ENCODE measurements at regions not wholly inside any gene's neighbourhood (a gene's known extent, or its start where the extent isn't known, plus 50 kb on each side); places are given as distances from the start of the nearest gene placed in this dataset.
"Not testable (repeated sequence)": the region's sequence is repeated elsewhere in the genome, so short reads cannot be mapped to it uniquely, and the experiment has no call there.

GRCh38 chr12:59381106-59381505, 214.7 kb upstream of the SLC16A7 start:
- no peaks in the 10 kb centered on the region for H3K9me3 ChIP-seq (ENCODE audit: control insufficient read depth in 2 of 2, insufficient read depth in 1 of 2, low read depth in 1 of 2, low read length in 1 of 2)
- H3K4me1 ChIP-seq (ENCODE audit: control insufficient read depth in 2 of 2, insufficient read depth in 2 of 2, low read length in 1 of 2), result no peaks in the 10 kb centered on the region
- H3K27ac ChIP-seq (ENCODE audit: low read depth in 2 of 2, low read length in 1 of 2), result no peak overlapping the region
- H3K27me3 ChIP-seq (ENCODE audit: control insufficient read depth in 1 of 2, insufficient read depth in 2 of 2, low read length in 2 of 2), result no peaks in the 10 kb centered on the region
- no peak overlapping the region for H3K4me3 ChIP-seq (ENCODE audit: low read depth in 1 of 2, low read length in 2 of 2)
- H3K36me3 ChIP-seq (ENCODE audit: control insufficient read depth in 2 of 2, insufficient read depth in 2 of 2, low read length in 1 of 2), result no peaks in the 10 kb centered on the region

- H3K27me3 ChIP-seq (ENCODE audit: control insufficient read depth in 1 of 2, insufficient read depth in 2 of 2, low read length in 2 of 2), result no peaks in the 10 kb centered on the region
- WGBS, 2 donors, result 91 to 93% methylated on average over 4 of the region's 4 CpGs
- no peaks in the 10 kb centered on the region for H3K9me3 ChIP-seq (ENCODE audit: control insufficient read depth in 2 of 2, insufficient read depth in 1 of 2, low read depth in 1 of 2, low read length in 1 of 2)
- H3K36me3 ChIP-seq (ENCODE audit: control insufficient read depth in 2 of 2, insufficient read depth in 2 of 2, low read length in 1 of 2), result no peaks in the 10 kb centered on the region
- H3K27ac ChIP-seq (ENCODE audit: low read depth in 2 of 2, low read length in 1 of 2), result no peak overlapping the region
- no peak overlapping the region for H3K4me3 ChIP-seq (ENCODE audit: low read depth in 1 of 2, low read length in 2 of 2)
- no peaks in the 10 kb centered on the region for H3K4me1 ChIP-seq (ENCODE audit: control insufficient read depth in 2 of 2, insufficient read depth in 2 of 2, low read length in 1 of 2)
Measured at GRCh38 chr12:59375633-59376032, 220.2 kb upstream of the SLC16A7 start.

GRCh38 chr12:59374783-59375182, 221.0 kb upstream of the SLC16A7 start:
- H3K4me3 ChIP-seq (ENCODE audit: low read depth in 1 of 2, low read length in 2 of 2), result no peak overlapping the region
- H3K9me3 ChIP-seq (ENCODE audit: control insufficient read depth in 2 of 2, insufficient read depth in 1 of 2, low read depth in 1 of 2, low read length in 1 of 2), result no peaks in the 10 kb centered on the region
- no peaks in the 10 kb centered on the region for H3K27me3 ChIP-seq (ENCODE audit: control insufficient read depth in 1 of 2, insufficient read depth in 2 of 2, low read length in 2 of 2)
- H3K4me1 ChIP-seq (ENCODE audit: control insufficient read depth in 2 of 2, insufficient read depth in 2 of 2, low read length in 1 of 2), result no peaks in the 10 kb centered on the region
- H3K36me3 ChIP-seq (ENCODE audit: control insufficient read depth in 2 of 2, insufficient read depth in 2 of 2, low read length in 1 of 2), result no peaks in the 10 kb centered on the region
- H3K27ac ChIP-seq (ENCODE audit: low read depth in 2 of 2, low read length in 1 of 2), result no peak overlapping the region
- WGBS, 2 donors, result 74 to 87% methylated on average over 1 of the region's 1 CpG

- Histone ChIP-seq H3K4me3 (ENCODE audit: low read depth in 1 of 2, low read length in 2 of 2) (no peak overlapping the region), H3K36me3 (ENCODE audit: control insufficient read depth in 2 of 2, insufficient read depth in 2 of 2, low read length in 1 of 2) (no peaks in the 10 kb centered on the region), H3K4me1 (ENCODE audit: control insufficient read depth in 2 of 2, insufficient read depth in 2 of 2, low read length in 1 of 2) (no peaks in the 10 kb centered on the region), H3K9me3 (ENCODE audit: control insufficient read depth in 2 of 2, insufficient read depth in 1 of 2, low read depth in 1 of 2, low read length in 1 of 2) (no peaks in the 10 kb centered on the region), H3K27me3 (ENCODE audit: control insufficient read depth in 1 of 2, insufficient read depth in 2 of 2, low read length in 2 of 2) (no peaks in the 10 kb centered on the region), H3K27ac (ENCODE audit: low read depth in 2 of 2, low read length in 1 of 2) (no peak overlapping the region)
- 62 to 67% methylated on average over 3 of the region's 3 CpGs for WGBS, 2 donors
Measured at GRCh38 chr12:59372956-59373355, 222.9 kb upstream of the SLC16A7 start.

- H3K27me3 ChIP-seq (ENCODE audit: control insufficient read depth in 1 of 2, insufficient read depth in 2 of 2, low read length in 2 of 2), result no peaks in the 10 kb centered on the region
- H3K9me3 ChIP-seq (ENCODE audit: control insufficient read depth in 2 of 2, insufficient read depth in 1 of 2, low read depth in 1 of 2, low read length in 1 of 2), result no peaks in the 10 kb centered on the region
- H3K4me1 ChIP-seq (ENCODE audit: control insufficient read depth in 2 of 2, insufficient read depth in 2 of 2, low read length in 1 of 2), result no peaks in the 10 kb centered on the region
- 82 to 83% methylated on average over 3 of the region's 3 CpGs for WGBS, 2 donors
- H3K27ac ChIP-seq (ENCODE audit: low read depth in 2 of 2, low read length in 1 of 2), result no peak overlapping the region
- H3K4me3 ChIP-seq (ENCODE audit: low read depth in 1 of 2, low read length in 2 of 2), result no peak overlapping the region
- H3K36me3 ChIP-seq (ENCODE audit: control insufficient read depth in 2 of 2, insufficient read depth in 2 of 2, low read length in 1 of 2), result no peaks in the 10 kb centered on the region
Measured at GRCh38 chr12:59370933-59371332, 224.9 kb upstream of the SLC16A7 start.

GRCh38 chr12:59365133-59365532, 230.7 kb upstream of the SLC16A7 start:
- 64 to 69% methylated on average over 2 of the region's 2 CpGs for WGBS, 2 donors
- H3K36me3 ChIP-seq (ENCODE audit: control insufficient read depth in 2 of 2, insufficient read depth in 2 of 2, low read length in 1 of 2), result no peaks in the 10 kb centered on the region

GRCh38 chr12:59357811-59358210, 238.0 kb upstream of the SLC16A7 start:
- Histone ChIP-seq H3K4me1 (ENCODE audit: control insufficient read depth in 2 of 2, insufficient read depth in 2 of 2, low read length in 1 of 2) (no peaks in the 10 kb centered on the region), H3K36me3 (ENCODE audit: control insufficient read depth in 2 of 2, insufficient read depth in 2 of 2, low read length in 1 of 2) (no peaks in the 10 kb centered on the region), H3K27me3 (ENCODE audit: control insufficient read depth in 1 of 2, insufficient read depth in 2 of 2, low read length in 2 of 2) (no peaks in the 10 kb centered on the region), H3K27ac (ENCODE audit: low read depth in 2 of 2, low read length in 1 of 2) (no peak overlapping the region), H3K4me3 (ENCODE audit: low read depth in 1 of 2, low read length in 2 of 2) (no peak overlapping the region), H3K9me3 (ENCODE audit: control insufficient read depth in 2 of 2, insufficient read depth in 1 of 2, low read depth in 1 of 2, low read length in 1 of 2) (no peaks in the 10 kb centered on the region)
- 8 to 24% methylated on average over 1 of the region's 1 CpG for WGBS, 2 donors

More at GRCh38 chr12:59365133-59365532, 230.7 kb upstream of the SLC16A7 start:
- Histone ChIP-seq H3K4me1 (ENCODE audit: control insufficient read depth in 2 of 2, insufficient read depth in 2 of 2, low read length in 1 of 2) (no peaks in the 10 kb centered on the region), H3K9me3 (ENCODE audit: control insufficient read depth in 2 of 2, insufficient read depth in 1 of 2, low read depth in 1 of 2, low read length in 1 of 2) (no peaks in the 10 kb centered on the region), H3K27me3 (ENCODE audit: control insufficient read depth in 1 of 2, insufficient read depth in 2 of 2, low read length in 2 of 2) (no peaks in the 10 kb centered on the region), H3K4me3 (ENCODE audit: low read depth in 1 of 2, low read length in 2 of 2) (no peak overlapping the region), H3K27ac (ENCODE audit: low read depth in 2 of 2, low read length in 1 of 2) (no peak overlapping the region)

- H3K36me3 ChIP-seq (ENCODE audit: control insufficient read depth in 2 of 2, insufficient read depth in 2 of 2, low read length in 1 of 2); H3K27ac ChIP-seq (ENCODE audit: low read depth in 2 of 2, low read length in 1 of 2); H3K4me3 ChIP-seq (ENCODE audit: low read depth in 1 of 2, low read length in 2 of 2); H3K4me1 ChIP-seq (ENCODE audit: control insufficient read depth in 2 of 2, insufficient read depth in 2 of 2, low read length in 1 of 2); H3K9me3 ChIP-seq (ENCODE audit: control insufficient read depth in 2 of 2, insufficient read depth in 1 of 2, low read depth in 1 of 2, low read length in 1 of 2); H3K27me3 ChIP-seq (ENCODE audit: control insufficient read depth in 1 of 2, insufficient read depth in 2 of 2, low read length in 2 of 2): not testable (repeated sequence)
- 62 to 69% methylated on average over 5 of the region's 5 CpGs for WGBS, 2 donors
Measured at GRCh38 chr12:59346248-59346647, 249.6 kb upstream of the SLC16A7 start.

GRCh38 chr12:59345406-59345805, 250.4 kb upstream of the SLC16A7 start:
- 59 to 75% methylated on average over 4 of the region's 4 CpGs for WGBS, 2 donors
- H3K9me3 ChIP-seq (ENCODE audit: control insufficient read depth in 2 of 2, insufficient read depth in 1 of 2, low read depth in 1 of 2, low read length in 1 of 2), result no peaks in the 10 kb centered on the region
- no peak overlapping the region for H3K27ac ChIP-seq (ENCODE audit: low read depth in 2 of 2, low read length in 1 of 2)
- no peaks in the 10 kb centered on the region for H3K36me3 ChIP-seq (ENCODE audit: control insufficient read depth in 2 of 2, insufficient read depth in 2 of 2, low read length in 1 of 2)
- no peak overlapping the region for H3K4me3 ChIP-seq (ENCODE audit: low read depth in 1 of 2, low read length in 2 of 2)
- no peaks in the 10 kb centered on the region for H3K4me1 ChIP-seq (ENCODE audit: control insufficient read depth in 2 of 2, insufficient read depth in 2 of 2, low read length in 1 of 2)
- H3K27me3 ChIP-seq (ENCODE audit: control insufficient read depth in 1 of 2, insufficient read depth in 2 of 2, low read length in 2 of 2), result no peaks in the 10 kb centered on the region

- 0 to 34% methylated on average over 1 of the region's 1 CpG for WGBS, 2 donors
- Histone ChIP-seq H3K4me1 (ENCODE audit: control insufficient read depth in 2 of 2, insufficient read depth in 2 of 2, low read length in 1 of 2) (no peaks in the 10 kb centered on the region), H3K27me3 (ENCODE audit: control insufficient read depth in 1 of 2, insufficient read depth in 2 of 2, low read length in 2 of 2) (no peaks in the 10 kb centered on the region), H3K27ac (ENCODE audit: low read depth in 2 of 2, low read length in 1 of 2) (no peak overlapping the region), H3K36me3 (ENCODE audit: control insufficient read depth in 2 of 2, insufficient read depth in 2 of 2, low read length in 1 of 2) (no peaks in the 10 kb centered on the region), H3K9me3 (ENCODE audit: control insufficient read depth in 2 of 2, insufficient read depth in 1 of 2, low read depth in 1 of 2, low read length in 1 of 2) (no peaks in the 10 kb centered on the region), H3K4me3 (ENCODE audit: low read depth in 1 of 2, low read length in 2 of 2) (no peak overlapping the region)
Measured at GRCh38 chr12:59344224-59344623, 251.6 kb upstream of the SLC16A7 start.
